HCT116 (cell line): ENCODE measurements at regions not wholly inside any gene's neighbourhood (a gene's known extent, or its start where the extent isn't known, plus 50 kb on each side); places are given as distances from the start of the nearest gene placed in this dataset.

ENCODE experiments used
- ATAC-seq: fragments of 200-7000 bp; cut with Tn5 transposase; 2 replicates; pipeline ENCODE4 v1.9.1; 2020; ENCODE audit warnings: mild to moderate bottlenecking, moderate library complexity
- BruUV-seq: library from RNA; stranded (reverse); fragments of 400-500 nt; replicated peaks from 2 replicates; lab custom pipeline; 2021; lab: Mats Ljungman, UMichigan
- CTCF ChIA-PET: fragments of 300-600 bp; sonication (Branson Sonifier 250); formaldehyde crosslinking; loops from one replicate; lab custom pipeline; 2021; ENCODE audit warnings: antibody characterized with exemption; lab: Charles Lee
- POLR2A ChIA-PET: fragments of 300-600, 350-600 bp; sonication (Branson Sonifier 250); formaldehyde crosslinking; loops from one replicate; lab custom pipeline; 2021; ENCODE audit warnings: antibody characterized with exemption; lab: Charles Lee
- RAD21 ChIA-PET, 2 experiments: fragments of 300-600 bp; sonication (Branson Sonifier 250); formaldehyde crosslinking; loops; one replicate each; lab custom pipeline; 2023; ENCODE audit warnings: low total read pairs in 2 of 2; ENCODE audit not compliant: uncharacterized antibody in 2 of 2, unreplicated experiment in 2 of 2, low non-redundant PET in 1 of 2; lab: Charles Lee
- DNase-seq: peaks from one replicate; pipeline ENCODE4 v3.0.0-alpha.2; 2010; ENCODE audit warnings: low read depth, low spot score
- H2AFZ ChIP-seq: fragments of 200-600 bp; shearing (Covaris generic), sonication (generic); 2 replicates; pipeline ENCODE4 v1.6.1; 2017; ENCODE audit warnings: low read depth, mixed run types, mixed read lengths, antibody characterized with exemption, low read length; ENCODE audit not compliant: poor library complexity, severe bottlenecking
- H3K27ac ChIP-seq: 2 replicates; pipeline ENCODE4 v1.5.1; 2012; ENCODE audit warnings: low read depth, low read length
- H3K27me3 ChIP-seq: fragments of 200-600 bp; sonication (generic); 2 replicates; pipeline ENCODE4 v1.6.1; 2016; ENCODE audit warnings: mixed run types, low read length, mixed read lengths; ENCODE audit not compliant: insufficient read depth
- H3K36me3 ChIP-seq, 2 experiments: fragments of 200-500 bp in 1 of 2; fragments of 200-600 bp in 1 of 2; sonication (Bioruptor generic) in 1 of 2; sonication (generic) in 1 of 2; 2 replicates each; pipeline versions ENCODE4 v1.5.1 to v1.6.1; 2014 to 2016; ENCODE audit warnings: low read length in 2 of 2, inconsistent platforms in 1 of 2, mixed read lengths in 1 of 2, mixed run types in 1 of 2; ENCODE audit not compliant: insufficient read depth in 2 of 2, control insufficient read depth in 1 of 2
- H3K4me1 ChIP-seq, 2 experiments: fragments of 200-600 bp in 1 of 2; sonication (generic) in 1 of 2; 2 replicates each; pipeline versions ENCODE4 v1.5.1 to v1.6.1; 2012 to 2017; ENCODE audit warnings: low read length in 2 of 2, inconsistent platforms in 1 of 2, mild to moderate bottlenecking in 1 of 2, mixed read lengths in 1 of 2, mixed run types in 1 of 2, moderate library complexity in 1 of 2; ENCODE audit not compliant: insufficient read depth in 2 of 2, control insufficient read depth in 1 of 2
- H3K4me2 ChIP-seq: fragments of 200-600 bp; sonication (generic); 2 replicates; pipeline ENCODE4 v1.6.1; 2017; ENCODE audit warnings: mixed run types, low read length, mixed read lengths
- H3K4me3 ChIP-seq, 2 experiments: fragments of 200-600 bp in 1 of 2; sonication (generic) in 1 of 2; replicated peaks in 1 of 2; 2 replicates each; pipeline ENCODE4 v1.5.1; 2011 to 2016; ENCODE audit warnings: low read length in 2 of 2, control low read depth in 1 of 2, low read depth in 1 of 2, mild to moderate bottlenecking in 1 of 2, mixed read lengths in 1 of 2, mixed run types in 1 of 2
- H3K79me2 ChIP-seq: fragments of 200-600 bp; sonication (generic); 2 replicates; pipeline ENCODE4 v1.6.1; 2017; ENCODE audit warnings: mild to moderate bottlenecking, mixed run types, low read length, moderate library complexity, mixed read lengths; ENCODE audit not compliant: insufficient read depth
- H3K9ac ChIP-seq: fragments of 200-600 bp; sonication (generic); 2 replicates; pipeline ENCODE4 v1.6.1; 2016; ENCODE audit warnings: low read length, mixed read lengths
- H3K9me2 ChIP-seq: fragments of 200-600 bp; sonication (generic), shearing (Covaris generic); 2 replicates; pipeline ENCODE4 v1.6.1; 2017; ENCODE audit warnings: mixed run types, mild to moderate bottlenecking, moderate library complexity; ENCODE audit not compliant: insufficient read depth
- H3K9me3 ChIP-seq, 2 experiments: fragments of 200-500 bp in 1 of 2; fragments of 200-600 bp in 1 of 2; sonication (Bioruptor generic) in 1 of 2; sonication (generic) in 1 of 2; 2 replicates each; pipeline ENCODE4 v1.6.1; 2014 to 2017; ENCODE audit warnings: low read length in 2 of 2, mixed read lengths in 2 of 2, inconsistent platforms in 1 of 2, low read depth in 1 of 2, mild to moderate bottlenecking in 1 of 2, mixed run types in 1 of 2, moderate library complexity in 1 of 2; ENCODE audit not compliant: control insufficient read depth in 1 of 2, insufficient read depth in 1 of 2
- H4K20me1 ChIP-seq: fragments of 200-600 bp; sonication (generic), shearing (Covaris generic); 2 replicates; pipeline ENCODE4 v1.6.1; 2017; ENCODE audit warnings: mixed run types, mild to moderate bottlenecking, moderate library complexity; ENCODE audit not compliant: insufficient read depth
- CBX3 ChIP-seq: IDR thresholded peaks from 2 replicates; pipeline ENCODE4 v1.6.1; 2012; ENCODE audit warnings: low read depth
- CEBPB ChIP-seq: IDR thresholded peaks from 2 replicates; pipeline ENCODE4 v1.6.1; 2012; ENCODE audit warnings: low read depth
- ELF1 ChIP-seq: IDR thresholded peaks from 2 replicates; pipeline ENCODE4 v1.6.1; 2012; ENCODE audit warnings: low read depth, borderline replicate concordance
- EZH2 ChIP-seq: fragments of 200-600 bp; sonication (generic); IDR thresholded peaks from 2 replicates; pipeline ENCODE4 v1.6.1; 2017; ENCODE audit warnings: antibody characterized with exemption, mixed run types
- EZH2phosphoT487 ChIP-seq: fragments of 200-600 bp; IDR thresholded peaks from 2 replicates; pipeline ENCODE4 v1.6.1; 2018; ENCODE audit warnings: antibody characterized with exemption, borderline replicate concordance
- FOSL1 ChIP-seq: IDR thresholded peaks from 2 replicates; pipeline ENCODE4 v1.6.1; 2012; ENCODE audit warnings: low read depth
- JUND ChIP-seq: IDR thresholded peaks from 2 replicates; pipeline ENCODE4 v1.6.1; 2012
- POLR2A ChIP-seq: IDR thresholded peaks from 2 replicates; pipeline ENCODE4 v1.7.0; 2011; ENCODE audit warnings: borderline replicate concordance; ENCODE audit not compliant: insufficient read depth, insufficient read length; ENCODE audit errors: extremely low read depth
- POLR2AphosphoS5 ChIP-seq: IDR thresholded peaks from 2 replicates; pipeline ENCODE4 v1.6.1; 2011; ENCODE audit warnings: mild to moderate bottlenecking, low read depth, low read length, moderate library complexity
- REST ChIP-seq: IDR thresholded peaks from 2 replicates; pipeline ENCODE4 v1.6.1; 2012; ENCODE audit warnings: low read depth
- SRF ChIP-seq: IDR thresholded peaks from 2 replicates; pipeline ENCODE4 v1.6.1; 2012; ENCODE audit warnings: low read depth
- TCF7L2 ChIP-seq: IDR thresholded peaks from 2 replicates; pipeline ENCODE4 v1.7.0; 2011; ENCODE audit warnings: borderline replicate concordance, inconsistent platforms; ENCODE audit not compliant: insufficient read depth, insufficient read length; ENCODE audit errors: extremely low read depth
- YY1 ChIP-seq: IDR thresholded peaks from 2 replicates; pipeline ENCODE4 v1.6.1; 2011; ENCODE audit warnings: low read length, low read depth, moderate library complexity, mild to moderate bottlenecking; ENCODE audit not compliant: insufficient replicate concordance; ENCODE audit errors: extremely low read depth
- ZFX ChIP-seq: fragments of 450-650 bp; IDR thresholded peaks from 2 replicates; pipeline ENCODE4 v1.6.1; 2017
- ZNF274 ChIP-seq: fragments of 200-500 bp; sonication (Bioruptor generic); IDR thresholded peaks from 2 replicates; pipeline ENCODE4 v1.6.1; 2014; ENCODE audit warnings: mild to moderate bottlenecking, low read depth, low read length, inconsistent platforms
- intact Hi-C: fragments of 100-400 bp; cut with micrococcal nuclease; formaldehyde crosslinking; loops from 2 replicates; pipeline ENCODE4 v1.10.0; 2022
- TF ChIP-seq, protein P1 (sequence below): IDR thresholded peaks from 2 replicates; pipeline ENCODE4 v1.6.1; 2012
- TF ChIP-seq, protein P2 (sequence below): IDR thresholded peaks from 2 replicates; pipeline ENCODE4 v1.6.1; 2012
- TF ChIP-seq, protein P3 (sequence below): IDR thresholded peaks from 2 replicates; pipeline ENCODE4 v1.6.1; 2011; ENCODE audit warnings: mild to moderate bottlenecking, low read length, moderate library complexity; ENCODE audit not compliant: insufficient replicate concordance; ENCODE audit errors: extremely low read depth

DNA sequence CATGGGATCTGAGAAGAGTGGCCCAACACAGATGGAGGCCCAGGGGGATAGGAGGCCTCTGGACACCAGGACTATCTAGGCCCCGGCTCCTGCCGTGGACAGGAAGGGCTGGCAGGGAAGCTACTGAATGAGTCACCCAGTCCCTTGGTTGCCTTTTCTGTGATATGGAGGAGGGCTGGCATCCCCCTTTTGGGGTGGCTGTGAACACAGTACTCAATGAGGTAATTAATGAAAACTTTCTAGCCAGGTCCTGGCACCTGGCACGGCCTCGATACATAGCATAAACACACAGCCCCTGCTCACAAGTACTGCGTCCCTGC lies 163.2 kb downstream of the CHST1 start:
- Histone ChIP-seq H3K4me2 (no peak overlapping the region), H3K4me3 (no peak overlapping the region), H3K36me3 (no peaks in the 10 kb centered on the region), H3K4me1 (no peaks in the 10 kb centered on the region), H4K20me1 (no peaks in the 10 kb centered on the region), H3K9me2 (no peaks in the 10 kb centered on the region), H3K27me3 (peaks cover 14% of the 10 kb centered on the region), H3K9ac (no peak overlapping the region), H3K79me2 (no peaks in the 10 kb centered on the region), H2AFZ (no peak overlapping the region), H3K27ac (no peak overlapping the region), H3K9me3 (no peaks in the 10 kb centered on the region)
- no peak for ATAC-seq
- POLR2A ChIA-PET = no interaction called here
- CTCF ChIA-PET = no interaction called here
- DNase-seq = no peak
- intact Hi-C loops = no loop called here
- TF ChIP-seq JUND = no peak
- TF ChIP-seq, protein P1, sequence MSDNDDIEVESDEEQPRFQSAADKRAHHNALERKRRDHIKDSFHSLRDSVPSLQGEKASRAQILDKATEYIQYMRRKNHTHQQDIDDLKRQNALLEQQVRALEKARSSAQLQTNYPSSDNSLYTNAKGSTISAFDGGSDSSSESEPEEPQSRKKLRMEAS = no peak
- no peak for TF ChIP-seq POLR2AphosphoS5
- no peak for TF ChIP-seq FOSL1
- TF ChIP-seq YY1 = no peak
- TF ChIP-seq CBX3 = no peak
- TF ChIP-seq POLR2A = no peak
- TF ChIP-seq ZFX = no peak
- no peak for TF ChIP-seq TCF7L2
- TF ChIP-seq, protein P2, sequence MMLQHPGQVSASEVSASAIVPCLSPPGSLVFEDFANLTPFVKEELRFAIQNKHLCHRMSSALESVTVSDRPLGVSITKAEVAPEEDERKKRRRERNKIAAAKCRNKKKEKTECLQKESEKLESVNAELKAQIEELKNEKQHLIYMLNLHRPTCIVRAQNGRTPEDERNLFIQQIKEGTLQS = no peak
- no peak for TF ChIP-seq EZH2
- no peak for TF ChIP-seq CEBPB
- TF ChIP-seq EZH2phosphoT487 = no peak
- TF ChIP-seq, protein P3, sequence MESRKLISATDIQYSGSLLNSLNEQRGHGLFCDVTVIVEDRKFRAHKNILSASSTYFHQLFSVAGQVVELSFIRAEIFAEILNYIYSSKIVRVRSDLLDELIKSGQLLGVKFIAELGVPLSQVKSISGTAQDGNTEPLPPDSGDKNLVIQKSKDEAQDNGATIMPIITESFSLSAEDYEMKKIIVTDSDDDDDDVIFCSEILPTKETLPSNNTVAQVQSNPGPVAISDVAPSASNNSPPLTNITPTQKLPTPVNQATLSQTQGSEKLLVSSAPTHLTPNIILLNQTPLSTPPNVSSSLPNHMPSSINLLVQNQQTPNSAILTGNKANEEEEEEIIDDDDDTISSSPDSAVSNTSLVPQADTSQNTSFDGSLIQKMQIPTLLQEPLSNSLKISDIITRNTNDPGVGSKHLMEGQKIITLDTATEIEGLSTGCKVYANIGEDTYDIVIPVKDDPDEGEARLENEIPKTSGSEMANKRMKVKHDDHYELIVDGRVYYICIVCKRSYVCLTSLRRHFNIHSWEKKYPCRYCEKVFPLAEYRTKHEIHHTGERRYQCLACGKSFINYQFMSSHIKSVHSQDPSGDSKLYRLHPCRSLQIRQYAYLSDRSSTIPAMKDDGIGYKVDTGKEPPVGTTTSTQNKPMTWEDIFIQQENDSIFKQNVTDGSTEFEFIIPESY = no peak
- TF ChIP-seq ELF1 = no peak
- TF ChIP-seq SRF = no peak
- no peak for TF ChIP-seq ZNF274
- no peak for TF ChIP-seq REST
- no TSS peak for BruUV-seq
- RAD21 ChIA-PET = no interaction called here
